ENCODE measurements at regions not wholly inside any gene's neighbourhood (a gene's known extent, or its start where the extent isn't known, plus 50 kb on each side); places are given as distances from the start of the nearest gene placed in this dataset.

DNA sequence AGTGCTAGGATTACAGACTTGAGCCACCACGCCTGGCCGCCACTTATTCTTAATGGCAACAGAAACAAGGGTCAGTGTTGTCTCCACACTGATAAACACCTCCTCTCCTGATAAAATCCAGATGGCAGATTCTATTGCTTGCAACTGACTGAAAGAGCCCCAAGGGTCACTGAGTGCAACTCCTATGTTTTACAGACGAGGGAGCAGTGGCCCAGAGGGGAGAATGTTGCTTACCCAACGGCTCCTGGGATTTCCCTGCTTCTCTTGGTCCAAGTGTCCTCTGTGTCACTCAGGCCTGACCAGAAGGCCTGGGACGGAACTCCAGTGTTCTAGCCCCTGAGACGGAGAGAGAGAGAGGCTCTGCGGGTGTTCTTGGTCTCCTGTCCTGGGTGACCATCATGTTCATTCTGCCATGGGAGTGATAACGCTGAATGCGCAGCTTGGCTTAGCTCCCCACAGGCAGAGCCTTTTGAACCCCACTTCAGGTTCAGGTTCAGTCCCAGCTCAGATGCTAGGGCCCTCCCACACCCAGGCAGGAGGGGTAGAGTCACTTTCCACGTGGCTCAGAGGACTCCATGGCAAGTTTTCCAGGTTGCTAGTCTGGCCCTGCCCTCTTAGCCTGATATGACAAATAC lies 77.3 kb upstream of the NLRP1 start:
- Histone ChIP-seq H3K36me3 (no peaks in the 10 kb centered on the region), H3K4me1 (no peaks in the 10 kb centered on the region), H3K9me3 (no peaks in the 10 kb centered on the region), H3K4me3 (ENCODE audit: low read depth, low read length) (no peak overlapping the region), H3K27me3 (no peaks in the 10 kb centered on the region)
- no peak for DNase-seq
- TF ChIP-seq, protein P1, sequence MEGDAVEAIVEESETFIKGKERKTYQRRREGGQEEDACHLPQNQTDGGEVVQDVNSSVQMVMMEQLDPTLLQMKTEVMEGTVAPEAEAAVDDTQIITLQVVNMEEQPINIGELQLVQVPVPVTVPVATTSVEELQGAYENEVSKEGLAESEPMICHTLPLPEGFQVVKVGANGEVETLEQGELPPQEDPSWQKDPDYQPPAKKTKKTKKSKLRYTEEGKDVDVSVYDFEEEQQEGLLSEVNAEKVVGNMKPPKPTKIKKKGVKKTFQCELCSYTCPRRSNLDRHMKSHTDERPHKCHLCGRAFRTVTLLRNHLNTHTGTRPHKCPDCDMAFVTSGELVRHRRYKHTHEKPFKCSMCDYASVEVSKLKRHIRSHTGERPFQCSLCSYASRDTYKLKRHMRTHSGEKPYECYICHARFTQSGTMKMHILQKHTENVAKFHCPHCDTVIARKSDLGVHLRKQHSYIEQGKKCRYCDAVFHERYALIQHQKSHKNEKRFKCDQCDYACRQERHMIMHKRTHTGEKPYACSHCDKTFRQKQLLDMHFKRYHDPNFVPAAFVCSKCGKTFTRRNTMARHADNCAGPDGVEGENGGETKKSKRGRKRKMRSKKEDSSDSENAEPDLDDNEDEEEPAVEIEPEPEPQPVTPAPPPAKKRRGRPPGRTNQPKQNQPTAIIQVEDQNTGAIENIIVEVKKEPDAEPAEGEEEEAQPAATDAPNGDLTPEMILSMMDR (IDR thresholded peaks at IDR 0.05; ENCODE audit: low read depth, low read length): no peak

DNA sequence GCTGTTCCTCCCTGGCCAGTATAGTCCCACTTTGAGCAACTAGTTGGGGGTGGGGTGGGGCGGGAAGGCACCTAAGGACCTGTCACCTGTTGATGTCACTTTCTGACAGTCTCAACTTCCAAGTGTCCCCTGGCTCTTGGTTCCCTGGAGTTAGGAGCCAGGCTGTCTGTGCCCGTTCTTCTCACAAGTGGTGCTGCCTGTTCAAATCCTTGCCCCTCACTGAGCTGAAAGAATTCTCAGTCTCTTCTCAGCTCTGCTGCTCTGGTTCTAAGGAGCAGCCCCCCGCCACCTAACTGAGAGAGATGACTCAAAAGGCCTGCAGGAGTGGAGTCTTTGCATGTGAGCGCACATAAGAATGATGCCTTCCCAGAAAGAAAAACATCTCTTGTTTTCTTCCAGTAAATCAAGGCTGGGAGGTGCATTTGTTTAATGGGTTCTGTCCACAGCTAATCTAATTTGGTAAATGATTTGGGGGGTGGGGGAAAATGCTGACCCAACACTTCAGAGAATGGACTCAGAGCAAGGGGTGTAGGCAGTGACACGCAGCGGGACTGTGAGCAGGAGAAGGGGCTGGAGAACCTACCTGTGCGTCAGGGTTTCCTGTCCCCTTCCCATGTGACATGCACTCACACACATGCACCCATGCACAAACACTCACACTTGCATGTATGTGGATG lies 78.2 kb upstream of the NLRP1 start:
- no peak for DNase-seq

DNA sequence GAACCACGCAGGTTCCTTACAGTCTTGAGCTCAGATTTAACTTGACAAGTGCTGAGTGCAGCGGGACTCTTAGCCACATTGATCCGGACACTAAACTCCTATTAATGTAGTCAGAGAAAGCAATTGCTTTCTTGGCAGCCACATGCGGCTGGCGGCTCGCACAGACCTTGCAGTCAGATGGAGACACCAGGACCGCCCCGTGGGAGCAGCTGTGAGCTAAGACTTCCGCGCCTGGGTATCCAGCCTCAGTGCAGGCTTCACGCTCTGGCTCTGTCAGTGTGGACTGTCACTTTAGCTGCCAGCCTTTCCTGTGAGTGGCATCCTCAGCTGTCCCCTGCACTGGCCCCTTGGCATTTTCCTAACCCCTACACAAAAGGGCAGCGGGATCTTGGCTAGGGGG lies 80.9 kb upstream of the NLRP1 start:
- no peaks in the 10 kb centered on the region for H3K4me1 ChIP-seq
- TF ChIP-seq, protein P1 (IDR thresholded peaks at IDR 0.05; ENCODE audit: low read depth, low read length): no peak
- H3K36me3 ChIP-seq: no peaks in the 10 kb centered on the region
- H3K27me3 ChIP-seq: no peaks in the 10 kb centered on the region
- H3K9me3 ChIP-seq: no peaks in the 10 kb centered on the region
- H3K4me3 ChIP-seq (ENCODE audit: low read depth, low read length): no peak overlapping the region
- no peak for DNase-seq

More for the DNA sequence above, 78.2 kb upstream of the NLRP1 start:
- TF ChIP-seq, protein P1 (IDR thresholded peaks at IDR 0.05; ENCODE audit: low read depth, low read length): no peak
- H3K4me3 ChIP-seq (ENCODE audit: low read depth, low read length): no peak overlapping the region
- H3K27me3 ChIP-seq: no peaks in the 10 kb centered on the region
- H3K9me3 ChIP-seq: no peaks in the 10 kb centered on the region
- H3K4me1 ChIP-seq: no peaks in the 10 kb centered on the region
- H3K36me3 ChIP-seq: no peaks in the 10 kb centered on the region

DNA sequence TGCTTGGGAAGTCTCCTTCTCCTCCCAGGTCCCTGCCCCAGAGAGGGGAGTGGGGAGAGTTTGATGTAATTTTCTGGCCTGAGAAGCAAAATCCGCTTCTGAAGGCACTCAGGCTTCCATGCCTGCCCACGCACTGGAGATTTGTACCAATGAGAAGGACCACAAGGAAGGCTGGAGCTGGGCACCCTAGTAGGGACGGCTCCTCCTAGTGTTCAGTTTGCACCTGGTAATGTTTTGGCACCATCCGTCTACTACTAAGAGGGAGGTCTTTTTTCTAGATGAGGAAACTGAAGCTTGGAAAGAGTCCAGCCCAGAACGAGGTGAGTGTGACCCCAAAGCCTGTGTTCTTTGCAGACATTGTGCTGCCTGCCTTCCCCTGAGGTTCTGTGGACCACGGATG lies 83.6 kb upstream of the NLRP1 start:
- TF ChIP-seq, protein P1 (IDR thresholded peaks at IDR 0.05; ENCODE audit: low read depth, low read length): no peak
- no peaks in the 10 kb centered on the region for H3K36me3 ChIP-seq
- DNase-seq: no peak

DNA sequence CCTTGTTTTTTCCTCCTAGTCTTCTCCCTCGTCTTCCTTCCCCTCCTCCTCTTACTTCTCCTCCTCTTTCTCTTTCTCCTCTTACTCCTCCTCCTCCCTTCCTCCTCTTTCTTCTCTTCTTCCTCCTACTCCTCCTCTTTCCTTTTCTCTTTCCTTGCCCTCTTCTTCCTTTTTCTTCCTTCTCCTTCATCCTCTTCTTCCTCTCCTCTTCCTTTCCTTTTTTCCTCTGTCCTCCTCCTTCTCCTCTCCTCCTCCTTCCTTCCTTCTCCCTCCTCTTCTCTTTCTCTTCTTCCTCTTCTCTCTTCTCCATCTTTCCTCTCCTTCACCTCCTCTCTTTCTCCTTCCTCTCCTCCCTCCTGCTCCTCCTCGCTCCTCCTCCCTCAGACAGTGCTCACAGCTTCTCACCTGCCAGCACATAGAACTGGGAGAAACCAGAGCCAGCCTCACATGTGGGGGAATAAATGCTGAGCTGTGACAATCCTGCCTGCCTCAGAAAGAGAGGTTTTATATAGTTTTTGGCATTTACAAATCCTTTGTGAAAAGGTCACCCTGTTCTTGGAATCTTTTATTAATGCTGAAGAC lies 84.3 kb upstream of the NLRP1 start:
- H3K36me3 ChIP-seq: no peaks in the 10 kb centered on the region
- no peak for DNase-seq
- TF ChIP-seq, protein P1 (IDR thresholded peaks at IDR 0.05; ENCODE audit: low read depth, low read length): no peak
- no peaks in the 10 kb centered on the region for H3K27me3 ChIP-seq
- H3K4me1 ChIP-seq: no peaks in the 10 kb centered on the region
- no peak overlapping the region for H3K4me3 ChIP-seq (ENCODE audit: low read depth, low read length)
- H3K9me3 ChIP-seq: no peaks in the 10 kb centered on the region

More for the DNA sequence above, 83.6 kb upstream of the NLRP1 start:
- Histone ChIP-seq H3K4me1 (no peaks in the 10 kb centered on the region), H3K4me3 (ENCODE audit: low read depth, low read length) (no peak overlapping the region), H3K27me3 (no peaks in the 10 kb centered on the region), H3K9me3 (no peaks in the 10 kb centered on the region)

DNA sequence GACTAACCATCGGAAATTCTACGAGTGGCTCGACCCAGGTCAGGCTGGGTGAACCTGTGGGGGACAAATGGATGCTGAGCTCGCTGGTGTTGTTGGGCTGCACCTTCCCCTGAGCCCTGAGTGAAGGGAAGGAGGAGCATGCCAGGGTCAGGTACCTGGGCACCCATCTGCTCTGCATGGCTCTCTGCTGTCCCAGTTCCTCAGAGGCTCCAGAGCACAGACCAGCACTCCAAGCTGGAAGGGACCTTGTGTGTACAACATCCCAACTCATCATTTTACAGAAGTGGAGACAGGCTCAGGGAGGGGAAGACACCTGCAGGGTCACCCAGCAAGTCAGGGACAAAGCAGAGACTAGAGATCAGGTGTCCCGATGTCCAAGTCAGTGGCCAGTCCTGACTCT lies 84.9 kb upstream of the NLRP1 start:
- H3K9me3 ChIP-seq: no peaks in the 10 kb centered on the region
- DNase-seq: no peak
- TF ChIP-seq, protein P1 (IDR thresholded peaks at IDR 0.05; ENCODE audit: low read depth, low read length): no peak

More for the DNA sequence above, 84.9 kb upstream of the NLRP1 start:
- Histone ChIP-seq H3K27me3 (no peaks in the 10 kb centered on the region), H3K4me1 (no peaks in the 10 kb centered on the region), H3K36me3 (no peaks in the 10 kb centered on the region), H3K4me3 (ENCODE audit: low read depth, low read length) (no peak overlapping the region)
